Testis (tissue), 2 donors: ENCODE measurements at regions not wholly inside any gene's neighbourhood (a gene's known extent, or its start where the extent isn't known, plus 50 kb on each side); places are given as distances from the start of the nearest gene placed in this dataset.

Experiments
- POLR2A ChIP-seq: fragments of 450-650 bp; IDR thresholded peaks from one replicate; pipeline ENCODE4 v1.6.1; 2017; ENCODE audit warnings: antibody characterized with exemption, mild to moderate bottlenecking, moderate library complexity
- TF ChIP-seq, protein P1 (sequence below), 3 experiments: fragments of 450-650 bp in 2 of 3; fragments of 200-600 bp in 1 of 3; sonication (generic) in 1 of 3; IDR thresholded peaks; one replicate each; pipeline ENCODE4 v1.5.1; 2016 to 2019; ENCODE audit warnings: antibody characterized with exemption in 3 of 3, mild to moderate bottlenecking in 2 of 3, moderate library complexity in 1 of 3

DNA sequence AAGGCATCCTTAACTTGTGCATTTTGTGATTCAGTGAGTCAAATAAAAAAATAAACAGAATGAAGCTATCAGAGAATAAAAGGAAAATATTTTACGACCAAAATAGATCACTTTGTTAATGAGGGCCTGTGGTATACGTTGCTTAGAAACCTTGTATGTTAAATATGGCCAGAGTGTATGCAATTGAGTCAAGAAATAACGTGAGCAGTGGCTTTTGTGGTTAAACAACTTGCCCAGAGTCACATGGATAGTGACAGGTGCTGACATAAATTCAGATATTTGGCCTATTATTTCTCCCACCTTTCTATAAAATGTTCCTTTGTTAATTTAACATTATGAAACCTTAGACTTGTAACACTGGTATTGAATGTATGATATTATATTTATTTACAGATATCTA lies 393.4 kb downstream of the PABPC4L start:
- TF ChIP-seq, protein P1, sequence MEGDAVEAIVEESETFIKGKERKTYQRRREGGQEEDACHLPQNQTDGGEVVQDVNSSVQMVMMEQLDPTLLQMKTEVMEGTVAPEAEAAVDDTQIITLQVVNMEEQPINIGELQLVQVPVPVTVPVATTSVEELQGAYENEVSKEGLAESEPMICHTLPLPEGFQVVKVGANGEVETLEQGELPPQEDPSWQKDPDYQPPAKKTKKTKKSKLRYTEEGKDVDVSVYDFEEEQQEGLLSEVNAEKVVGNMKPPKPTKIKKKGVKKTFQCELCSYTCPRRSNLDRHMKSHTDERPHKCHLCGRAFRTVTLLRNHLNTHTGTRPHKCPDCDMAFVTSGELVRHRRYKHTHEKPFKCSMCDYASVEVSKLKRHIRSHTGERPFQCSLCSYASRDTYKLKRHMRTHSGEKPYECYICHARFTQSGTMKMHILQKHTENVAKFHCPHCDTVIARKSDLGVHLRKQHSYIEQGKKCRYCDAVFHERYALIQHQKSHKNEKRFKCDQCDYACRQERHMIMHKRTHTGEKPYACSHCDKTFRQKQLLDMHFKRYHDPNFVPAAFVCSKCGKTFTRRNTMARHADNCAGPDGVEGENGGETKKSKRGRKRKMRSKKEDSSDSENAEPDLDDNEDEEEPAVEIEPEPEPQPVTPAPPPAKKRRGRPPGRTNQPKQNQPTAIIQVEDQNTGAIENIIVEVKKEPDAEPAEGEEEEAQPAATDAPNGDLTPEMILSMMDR (IDR thresholded peaks at IDR 0.05), result no peak
- TF ChIP-seq POLR2A, result no peak
